ENCODE measurements at regions not wholly inside any gene's neighbourhood (a gene's known extent, or its start where the extent isn't known, plus 50 kb on each side); places are given as distances from the start of the nearest gene placed in this dataset.

GRCh38 chr7:28315565-28316410 is 96.5 kb upstream of the CREB5 start:
- ChIA-PET CTCF (interaction anchor here (1.9 kb wide), 1 partner anchor 14 kb away, joined by 5 read pairs; no protein-coding TSS in a partner anchor), POLR2A (no interaction called here)
- no peak for TF ChIP-seq CTCF (IDR thresholded peaks at IDR 0.05; ENCODE audit: control extremely low read depth, extremely low read depth, low read depth, missing control alignments)
- DNase-seq (ENCODE audit: extremely low spot score) = no peak

GRCh38 chr7:28316489-28316888 is 95.8 kb upstream of the CREB5 start:
- ChIA-PET POLR2A (no interaction called here), CTCF (interaction anchor here (1.9 kb wide), 1 partner anchor 13 kb away, joined by 5 read pairs; no protein-coding TSS in a partner anchor)
- no peak for TF ChIP-seq CTCF (IDR thresholded peaks at IDR 0.05; ENCODE audit: control extremely low read depth, extremely low read depth, low read depth, missing control alignments)
- no peak for DNase-seq (ENCODE audit: extremely low spot score)

DNA sequence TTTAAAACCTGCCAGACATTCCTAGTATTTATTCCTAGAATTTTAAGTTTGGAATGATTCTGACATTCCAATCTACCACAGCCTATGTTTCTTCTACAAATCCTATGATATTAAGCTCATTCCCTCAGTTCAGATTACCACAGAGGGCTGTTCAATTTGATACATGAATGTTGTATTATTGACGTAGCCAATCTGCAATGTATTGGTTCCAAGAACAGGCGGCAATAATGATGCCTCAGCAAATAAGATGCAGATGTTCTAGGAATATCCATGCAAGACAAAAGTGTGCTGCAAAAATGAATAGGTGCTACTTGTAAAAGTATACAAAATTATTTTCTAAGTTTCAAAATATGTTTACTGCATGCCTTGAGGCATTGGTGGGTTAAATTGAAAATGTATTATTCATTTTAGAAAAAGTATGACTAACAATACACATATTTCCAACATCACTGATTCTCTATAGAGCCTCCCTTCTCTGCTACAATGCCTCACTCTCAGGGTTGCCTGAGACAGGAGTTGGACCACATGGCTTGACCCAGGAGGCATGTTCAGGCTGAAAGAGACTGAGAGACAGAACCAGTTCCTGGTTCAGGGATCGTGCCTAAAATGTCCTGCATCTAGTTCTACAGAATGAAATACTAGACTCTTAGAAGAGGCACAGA is 94.1 kb upstream of the CREB5 start:
- TF ChIP-seq CTCF (IDR thresholded peaks at IDR 0.05; ENCODE audit: control extremely low read depth, extremely low read depth, low read depth, missing control alignments) = no peak
- ChIA-PET POLR2A (no interaction called here), CTCF (interaction anchor here (0.8 to 1.0 kb wide), 2 partner anchors 13 to 21 kb away, joined by 3 read pairs; no protein-coding TSS in a partner anchor)
- DNase-seq (ENCODE audit: extremely low spot score) = no peak

- no peak for DNase-seq (ENCODE audit: extremely low spot score)
- ChIA-PET POLR2A (no interaction called here), CTCF (interaction anchor here (1.3 kb wide), 1 partner anchor 26 kb away, joined by 3 read pairs; no protein-coding TSS in a partner anchor)
- TF ChIP-seq CTCF (IDR thresholded peaks at IDR 0.05; ENCODE audit: control extremely low read depth, extremely low read depth, low read depth, missing control alignments) = no peak
These were observed 88.5 kb upstream of the CREB5 start for GRCh38 chr7:28323833-28324232.

DNA sequence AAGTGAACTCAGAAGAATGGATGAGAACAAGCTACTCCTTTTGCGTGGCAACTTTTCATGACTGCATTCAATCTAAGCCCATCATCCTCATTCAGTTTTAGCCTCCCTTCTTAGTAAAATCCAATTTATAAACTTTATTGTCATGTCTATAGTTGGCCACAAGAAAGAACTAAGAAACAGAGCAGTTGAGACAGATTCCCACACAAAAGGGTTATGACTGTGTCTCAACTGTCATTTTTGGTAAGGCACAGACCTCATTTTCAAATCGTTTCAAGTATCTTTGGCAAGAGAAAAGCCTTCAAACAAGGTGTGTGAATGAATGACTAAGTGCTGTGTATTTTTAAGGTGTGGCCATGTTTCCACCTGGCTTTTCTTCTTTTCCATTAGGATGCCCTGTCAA is 84.2 kb upstream of the CREB5 start:
- CTCF ChIA-PET = no interaction called here
- POLR2A ChIA-PET = no interaction called here
- no peak for DNase-seq (ENCODE audit: extremely low spot score)

More for the DNA sequence above, 84.2 kb upstream of the CREB5 start:
- no peak for TF ChIP-seq CTCF (IDR thresholded peaks at IDR 0.05; ENCODE audit: control extremely low read depth, extremely low read depth, low read depth, missing control alignments)

Data from GM10248 (cell line).